ENCODE measurements at regions not wholly inside any gene's neighbourhood (a gene's known extent, or its start where the extent isn't known, plus 50 kb on each side); places are given as distances from the start of the nearest gene placed in this dataset.

- no peaks in the 10 kb centered on the region for H3K36me3 ChIP-seq
- no peaks in the 10 kb centered on the region for H3K27me3 ChIP-seq
- WGBS, 2 donors (ENCODE audit: low coverage in 1 of 2): 93 to 96% methylated on average over 6 to 7 of the region's 7 CpGs
- no peak overlapping the region for H3K4me3 ChIP-seq
- intact Hi-C loops (cut with DNase I; ENCODE audit: low total_unique reads): no loop called here
- H3K27ac ChIP-seq: no peak overlapping the region
- no peak for DNase-seq
- H3K9me3 ChIP-seq: no peaks in the 10 kb centered on the region
- in situ Hi-C loops (cut with MboI; ENCODE audit: low pct_ligation_motif_present in 1 of 4, low pct_unique_long_range_greater_than_20kb in 1 of 4, low sequenced_read_pairs in 3 of 4): no loop called here
- H3K4me1 ChIP-seq: no peaks in the 10 kb centered on the region
- TF ChIP-seq EP300 (IDR thresholded peaks at IDR 0.05; ENCODE audit: low read depth) (no peak), CTCF (IDR thresholded peaks at IDR 0.05) (no peak), POLR2AphosphoS5 (IDR thresholded peaks at IDR 0.05) (no peak), POLR2A (IDR thresholded peaks at IDR 0.05) (no peak)
These were observed 178.7 kb downstream of the CYYR1 start for GRCh38 chr21:26394341-26394740.

- Histone ChIP-seq H3K9me3 (no peaks in the 10 kb centered on the region), H3K4me3 (no peak overlapping the region), H3K27me3 (no peaks in the 10 kb centered on the region), H3K27ac (no peak overlapping the region), H3K36me3 (no peaks in the 10 kb centered on the region), H3K4me1 (no peaks in the 10 kb centered on the region)
- intact Hi-C loops (cut with DNase I; ENCODE audit: low total_unique reads) (no loop called here), in situ Hi-C loops (cut with MboI; ENCODE audit: low pct_ligation_motif_present in 1 of 4, low pct_unique_long_range_greater_than_20kb in 1 of 4, low sequenced_read_pairs in 3 of 4) (no loop called here)
- 77 to 86% methylated on average over 1 to 2 of the region's 2 CpGs for WGBS, 2 donors (ENCODE audit: low coverage in 1 of 2)
- no peak for TF ChIP-seq POLR2A (IDR thresholded peaks at IDR 0.05)
- no peak for TF ChIP-seq CTCF (IDR thresholded peaks at IDR 0.05)
- no peak for TF ChIP-seq POLR2AphosphoS5 (IDR thresholded peaks at IDR 0.05)
- no peak for TF ChIP-seq EP300 (IDR thresholded peaks at IDR 0.05; ENCODE audit: low read depth)
- DNase-seq: no peak
These were observed 181.9 kb downstream of the CYYR1 start for GRCh38 chr21:26391166-26391565.

GRCh38 chr21:26389971-26390641, 183.0 kb downstream of the CYYR1 start:
- no peak for DNase-seq
- intact Hi-C loops (cut with DNase I; ENCODE audit: low total_unique reads): no loop called here
- 64 to 75% methylated on average over 2 to 6 of the region's 6 CpGs for WGBS, 2 donors (ENCODE audit: low coverage in 1 of 2)
- Histone ChIP-seq H3K4me3 (no peak overlapping the region), H3K27ac (no peak overlapping the region), H3K4me1 (no peaks in the 10 kb centered on the region), H3K9me3 (no peaks in the 10 kb centered on the region), H3K36me3 (no peaks in the 10 kb centered on the region), H3K27me3 (no peaks in the 10 kb centered on the region)
- in situ Hi-C loops (cut with MboI; ENCODE audit: low pct_ligation_motif_present in 1 of 4, low pct_unique_long_range_greater_than_20kb in 1 of 4, low sequenced_read_pairs in 3 of 4): no loop called here
- TF ChIP-seq POLR2A (IDR thresholded peaks at IDR 0.05): no peak
- no peak for TF ChIP-seq EP300 (IDR thresholded peaks at IDR 0.05; ENCODE audit: low read depth)
- no peak for TF ChIP-seq POLR2AphosphoS5 (IDR thresholded peaks at IDR 0.05)
- no peak for TF ChIP-seq CTCF (IDR thresholded peaks at IDR 0.05)

- no peaks in the 10 kb centered on the region for H3K4me1 ChIP-seq
- no peak for TF ChIP-seq EP300 (IDR thresholded peaks at IDR 0.05; ENCODE audit: low read depth)
- no peaks in the 10 kb centered on the region for H3K36me3 ChIP-seq
- in situ Hi-C loops (cut with MboI; ENCODE audit: low pct_ligation_motif_present in 1 of 4, low pct_unique_long_range_greater_than_20kb in 1 of 4, low sequenced_read_pairs in 3 of 4): no loop called here
- DNase-seq: no peak
- intact Hi-C loops (cut with DNase I; ENCODE audit: low total_unique reads): no loop called here
- no peaks in the 10 kb centered on the region for H3K27me3 ChIP-seq
- H3K4me3 ChIP-seq: no peak overlapping the region
- 69 to 77% methylated on average over 1 of the region's 1 CpG for WGBS, 2 donors (ENCODE audit: low coverage in 1 of 2)
- no peaks in the 10 kb centered on the region for H3K9me3 ChIP-seq
- H3K27ac ChIP-seq: no peak overlapping the region
These were observed 184.3 kb downstream of the CYYR1 start for GRCh38 chr21:26388731-26389231.

- in situ Hi-C loops (cut with MboI; ENCODE audit: low pct_ligation_motif_present in 1 of 4, low pct_unique_long_range_greater_than_20kb in 1 of 4, low sequenced_read_pairs in 3 of 4) (no loop called here), intact Hi-C loops (cut with DNase I; ENCODE audit: low total_unique reads) (no loop called here)
- no peaks in the 10 kb centered on the region for H3K4me1 ChIP-seq
- H3K4me3 ChIP-seq: no peak overlapping the region
- no peak for DNase-seq
- no peaks in the 10 kb centered on the region for H3K27me3 ChIP-seq
- H3K27ac ChIP-seq: no peak overlapping the region
- WGBS, 2 donors (ENCODE audit: low coverage in 1 of 2): 89 to 94% methylated on average over 3 of the region's 3 CpGs
- no peaks in the 10 kb centered on the region for H3K9me3 ChIP-seq
- TF ChIP-seq EP300 (IDR thresholded peaks at IDR 0.05; ENCODE audit: low read depth) (no peak), POLR2AphosphoS5 (IDR thresholded peaks at IDR 0.05) (no peak), CTCF (IDR thresholded peaks at IDR 0.05) (no peak), POLR2A (IDR thresholded peaks at IDR 0.05) (no peak)
- no peaks in the 10 kb centered on the region for H3K36me3 ChIP-seq
These were observed 187.4 kb downstream of the CYYR1 start for GRCh38 chr21:26385721-26386120.

All from transverse colon (tissue), 4 donors.